Inflammatory macrophage (primary cell): ENCODE measurements at regions not wholly inside any gene's neighbourhood (a gene's known extent, or its start where the extent isn't known, plus 50 kb on each side); places are given as distances from the start of the nearest gene placed in this dataset.
"Not testable (repeated sequence)": the region's sequence is repeated elsewhere in the genome, so short reads cannot be mapped to it uniquely, and the experiment has no call there.

Experiments used
- DNase-seq, 2 donors: peaks; one replicate each; pipeline ENCODE4 v3.0.0-alpha.2; 2020 to 2022

GRCh38 chr3:112765531-112765930, 81.1 kb downstream of the CD200R1L start:
- DNase-seq, result no peak

DNA sequence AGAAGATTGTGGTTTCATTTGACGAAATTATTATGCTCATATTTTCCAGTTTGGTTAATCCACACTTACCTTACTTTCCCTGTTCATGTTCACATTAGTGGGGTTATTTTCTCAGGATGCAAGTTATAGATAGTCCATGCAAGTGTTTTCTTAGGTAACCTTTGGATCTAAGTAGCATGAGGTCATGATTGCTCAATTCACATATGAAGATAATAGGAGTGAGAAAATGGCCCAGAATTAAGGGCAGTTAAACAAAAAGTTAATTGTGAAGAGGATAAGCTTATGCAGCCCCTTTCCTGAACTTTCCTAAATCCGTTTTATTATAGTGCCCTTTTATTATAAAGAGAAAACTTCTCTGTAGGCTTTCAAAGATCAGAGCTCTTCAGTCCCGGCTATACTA, 83.4 kb downstream of the CD200R1L start:
- no peak for DNase-seq

- DNase-seq, result peak; percentile 54 to 58
These were observed 85.5 kb downstream of the CD200R1L start for GRCh38 chr3:112761062-112761638.

- DNase-seq, result no peak
These were observed 87.0 kb downstream of the CD200R1L start for GRCh38 chr3:112759681-112760080.

- no peak for DNase-seq
These were observed 87.5 kb downstream of the CD200R1L start for GRCh38 chr3:112759210-112759609.

- DNase-seq, result no peak
These were observed 89.5 kb downstream of the CD200R1L start for GRCh38 chr3:112757197-112757596.

DNA sequence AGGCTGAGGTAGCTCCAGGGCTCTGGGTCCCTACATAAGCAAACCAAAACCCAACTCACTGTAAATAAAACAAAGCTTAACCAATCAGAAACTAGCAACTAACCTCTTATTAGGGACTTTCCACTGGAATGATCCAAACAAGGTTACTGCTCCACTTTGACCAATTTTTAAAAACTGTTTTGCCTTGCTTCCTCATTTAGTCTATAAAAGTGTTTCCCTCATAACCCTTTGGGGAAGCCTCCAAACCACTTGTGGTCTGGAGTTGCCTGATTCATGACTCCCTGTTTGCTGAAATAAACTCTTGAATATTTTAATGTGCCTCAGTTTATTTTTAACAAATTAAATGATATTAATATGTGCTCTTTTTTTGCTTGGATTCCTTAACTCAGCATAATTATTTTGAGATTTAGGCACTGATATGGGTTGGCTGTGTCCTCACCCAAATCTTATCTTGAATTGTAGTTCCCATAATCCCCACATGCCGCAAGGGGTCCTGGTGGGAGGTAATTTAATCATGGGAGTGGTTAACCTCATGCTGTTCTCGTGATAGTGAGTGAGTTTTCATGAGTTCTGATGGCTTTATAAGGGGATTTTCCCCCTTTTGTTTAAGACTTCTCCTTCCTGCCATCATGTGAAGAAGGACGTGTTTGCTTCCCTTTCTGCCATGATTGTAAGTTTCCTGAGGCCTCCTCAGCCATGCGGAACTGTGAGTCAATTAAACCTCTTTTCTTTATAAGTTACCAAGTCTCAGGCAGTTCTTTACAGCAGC, 90.6 kb downstream of the CD200R1L start:
- DNase-seq, result peak; percentile 72 to 82

DNA sequence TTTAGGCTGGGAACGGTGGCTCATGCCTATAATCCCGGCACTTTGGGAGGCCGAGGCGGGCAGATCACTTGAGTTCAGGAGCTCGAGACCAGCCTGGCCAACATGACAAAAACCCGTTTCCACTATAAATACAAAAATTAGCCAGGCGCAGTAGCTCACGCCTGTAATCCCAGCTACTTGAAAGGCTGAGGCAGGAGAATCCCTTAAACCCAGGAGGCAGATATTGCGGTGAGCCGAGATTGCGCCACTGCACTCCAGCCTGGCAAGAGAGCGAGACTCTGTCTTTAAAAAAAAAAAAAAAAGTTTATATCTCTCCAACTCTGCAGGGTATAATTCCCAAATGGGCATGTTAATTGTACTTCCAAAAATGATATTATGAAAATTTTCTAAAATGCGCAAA, 91.6 kb downstream of the CD200R1L start:
- DNase-seq, result not testable (repeated sequence)

DNA sequence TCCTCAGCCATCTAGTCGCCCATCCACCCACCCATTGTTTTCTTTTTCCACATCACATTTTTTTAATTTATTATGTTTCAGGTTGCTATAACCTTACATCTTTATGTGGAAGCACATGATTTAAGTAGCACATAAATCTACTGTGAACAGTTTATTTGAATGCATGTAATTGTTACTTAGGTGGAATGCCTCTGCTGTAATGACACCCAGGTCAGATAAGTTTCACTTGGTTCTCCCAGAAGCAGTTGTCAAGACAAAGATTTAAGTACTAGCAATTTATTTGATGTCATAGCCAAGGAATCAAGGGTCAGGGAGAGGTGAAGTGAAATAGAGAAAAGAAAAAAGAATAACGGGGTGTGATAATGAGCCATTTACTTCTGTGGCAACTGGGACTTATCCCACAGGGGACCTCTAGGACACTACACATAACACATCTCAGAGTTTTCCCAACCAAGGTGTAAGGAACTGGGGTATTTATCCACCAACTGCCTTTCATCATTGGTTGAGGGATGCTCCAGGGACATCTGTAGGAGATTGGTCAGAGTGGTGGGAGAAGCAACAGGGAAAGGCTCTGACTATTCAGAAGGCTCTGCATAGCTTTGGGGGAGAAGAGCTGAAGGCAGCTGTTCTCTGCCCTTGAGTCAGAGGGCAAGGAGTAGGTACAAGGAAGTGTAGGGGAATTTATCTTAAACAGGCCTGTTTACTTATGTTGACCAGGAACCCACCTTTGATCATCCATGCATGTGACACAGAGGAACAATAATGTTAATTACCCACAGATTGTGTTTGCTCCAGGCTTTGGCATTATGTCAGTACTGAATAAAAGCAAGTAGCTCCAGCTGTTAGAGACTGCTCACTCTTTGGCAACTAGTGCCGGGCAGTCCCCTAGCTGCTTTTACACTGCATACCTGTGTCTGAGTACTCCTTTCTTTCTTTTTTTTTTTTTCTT, 94.8 kb downstream of the CD200R1L start:
- no peak for DNase-seq

DNA sequence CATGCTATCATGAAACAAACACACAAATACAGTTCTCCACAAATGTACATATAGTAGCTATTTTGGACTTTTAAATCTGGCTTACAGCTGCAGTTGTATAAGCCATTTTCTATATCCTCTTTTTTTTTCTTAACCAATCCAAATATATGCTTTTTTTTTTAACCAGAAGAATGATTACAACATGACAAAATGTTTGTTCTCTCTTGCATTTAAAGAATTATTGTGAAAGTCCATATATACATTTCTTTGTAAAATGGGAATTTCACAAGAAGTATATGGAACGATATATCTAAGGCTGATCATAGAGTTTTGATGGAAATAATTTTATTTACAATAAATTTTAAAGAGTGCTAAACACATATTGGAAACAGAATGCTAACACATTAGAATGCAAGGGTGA, 95.6 kb downstream of the CD200R1L start:
- DNase-seq, result peak in 1 of 2 donors; percentile 87

DNA sequence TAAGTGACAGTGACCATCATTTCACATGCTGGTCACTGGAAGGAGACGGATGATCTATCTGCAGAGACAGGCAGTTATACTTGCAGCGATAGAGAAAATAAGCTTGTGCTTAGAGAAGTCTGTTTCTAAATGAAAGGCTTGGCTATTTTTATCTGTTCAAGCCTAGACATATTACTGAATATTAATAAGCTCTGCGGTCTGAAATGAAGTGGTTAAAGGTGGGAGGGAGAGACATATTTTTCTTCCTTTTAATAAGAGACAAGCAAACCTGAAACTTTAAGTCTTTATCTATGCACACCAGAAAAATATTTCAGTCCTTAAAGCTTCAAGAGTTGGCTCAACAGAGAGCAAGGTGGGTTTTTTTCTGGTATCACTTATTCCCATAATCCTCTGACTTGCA, 99.0 kb downstream of the CD200R1L start:
- DNase-seq, result no peak

DNA sequence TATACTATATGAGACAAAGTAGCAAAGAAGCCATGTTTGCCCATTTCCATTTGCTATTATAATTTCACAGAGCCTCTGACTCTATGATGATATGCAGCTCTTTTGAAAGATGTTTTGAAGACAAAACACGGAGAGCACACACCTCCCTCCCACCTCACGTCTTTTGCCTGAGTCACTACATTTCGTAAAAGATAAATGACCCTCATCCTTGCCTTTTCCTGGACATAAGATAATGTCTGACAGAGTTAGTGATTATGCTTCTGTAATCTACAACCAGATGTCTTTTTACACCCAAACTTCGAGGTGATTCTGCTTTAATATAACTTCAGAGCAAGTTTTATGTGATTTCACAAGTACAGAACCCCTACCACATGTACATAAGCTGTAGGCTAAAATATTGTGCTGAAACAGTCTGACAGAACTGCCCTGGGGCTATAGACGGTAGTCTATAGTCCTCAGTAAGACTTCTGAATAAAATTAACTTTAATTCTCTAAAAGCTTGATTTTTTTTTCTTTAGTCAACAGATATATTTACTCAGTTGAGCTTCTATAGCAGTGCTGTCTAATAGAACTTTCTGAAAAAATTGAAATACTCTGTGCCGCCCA, 99.9 kb downstream of the CD200R1L start:
- no peak for DNase-seq

- no peak for DNase-seq
These were observed 101.0 kb downstream of the CD200R1L start for GRCh38 chr3:112745567-112746248.

GRCh38 chr3:112744825-112745566, 101.7 kb downstream of the CD200R1L start:
- DNase-seq, result no peak

GRCh38 chr3:112744106-112744505, 102.6 kb downstream of the CD200R1L start:
- no peak for DNase-seq

DNA sequence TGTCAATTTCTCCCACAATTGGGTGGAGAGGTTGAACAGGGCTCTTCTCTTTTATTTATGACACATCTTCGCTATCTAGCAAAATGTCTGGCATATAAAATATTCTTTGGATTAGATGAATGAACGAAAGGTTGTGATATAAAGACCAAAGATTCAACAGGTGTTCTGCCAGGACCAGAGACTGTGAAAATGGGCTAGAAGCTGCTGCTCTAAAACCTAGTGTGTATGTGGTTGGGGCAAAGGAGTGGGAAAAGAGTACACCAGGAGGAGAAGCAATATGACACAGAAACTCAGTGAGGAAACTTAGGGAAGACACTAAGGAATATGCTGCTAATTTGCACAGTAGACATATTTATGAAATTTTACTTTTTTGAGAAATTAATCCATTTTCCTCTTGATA, 102.0 kb upstream of the CCDC80 start:
- DNase-seq, result no peak

GRCh38 chr3:112741983-112742382, 101.0 kb upstream of the CCDC80 start:
- DNase-seq, result no peak

- DNase-seq, result peak; percentile 5 to 78
These were observed 99.9 kb upstream of the CCDC80 start for GRCh38 chr3:112740835-112741234.

GRCh38 chr3:112739252-112739965, 98.5 kb upstream of the CCDC80 start:
- DNase-seq, result no peak

DNA sequence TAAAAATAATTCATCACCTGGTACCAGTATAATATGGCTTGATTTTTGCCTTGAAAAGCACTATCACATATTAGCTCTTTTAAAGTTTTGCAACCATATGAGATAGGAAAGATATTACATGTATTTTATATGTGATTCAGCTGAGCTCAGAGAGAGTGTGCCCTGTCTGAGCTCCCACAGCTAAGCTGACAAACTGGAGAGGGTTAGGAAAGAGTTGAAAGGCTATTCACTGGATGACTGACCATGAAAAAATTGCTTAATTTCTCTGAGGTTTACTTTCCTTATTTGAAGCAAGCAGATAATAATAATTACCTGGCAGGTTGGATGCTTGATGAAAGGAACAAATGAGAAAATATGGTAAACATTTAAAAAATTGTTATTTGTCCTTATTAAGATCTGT, 97.4 kb upstream of the CCDC80 start:
- peak; percentile 34 to 49 for DNase-seq
